Heart right ventricle (tissue), 16 donors: ENCODE measurements at regions not wholly inside any gene's neighbourhood (a gene's known extent, or its start where the extent isn't known, plus 50 kb on each side); places are given as distances from the start of the nearest gene placed in this dataset.
"Not testable (repeated sequence)": the region's sequence is repeated elsewhere in the genome, so short reads cannot be mapped to it uniquely, and the experiment has no call there.

Experiments
- ATAC-seq, 8 donors: fragments of 200-7000 bp; cut with Tn5 transposase; one replicate each; pipeline ENCODE4 v1.9.1; 2020; ENCODE audit warnings: mild to moderate bottlenecking in 8 of 8, moderate library complexity in 8 of 8, moderate number of reproducible peaks in 1 of 8
- DNase-seq, 2 donors: peaks; one replicate each; pipeline ENCODE4 v3.0.0-alpha.2; 2020
- H3K27ac ChIP-seq, 10 donors: fragments of 200-600 bp; sonication (generic) in 2 of 10; one replicate each; pipeline versions ENCODE4 v1.5.0 to v1.8.0; 2020 to 2022; ENCODE audit warnings: mild to moderate bottlenecking in 3 of 10
- H3K27me3 ChIP-seq, 7 donors: fragments of 200-600 bp; one replicate each; pipeline ENCODE4 v1.8.0; 2021 to 2022; ENCODE audit warnings: mild to moderate bottlenecking in 2 of 7
- H3K36me3 ChIP-seq, 9 donors: fragments of 200-600 bp; sonication (generic) in 1 of 9; one replicate each; pipeline versions ENCODE4 v1.5.0 to v1.8.0; 2020 to 2022; ENCODE audit warnings: mild to moderate bottlenecking in 2 of 9
- H3K4me1 ChIP-seq, 9 donors: fragments of 200-600 bp; sonication (generic) in 1 of 9; one replicate each; pipeline versions ENCODE4 v1.5.0 to v1.8.0; 2020 to 2022; ENCODE audit warnings: mild to moderate bottlenecking in 4 of 9
- H3K4me3 ChIP-seq, 10 donors: fragments of 200-600 bp; sonication (generic) in 2 of 10; one replicate each; pipeline versions ENCODE4 v1.5.0 to v1.8.0; 2020 to 2022; ENCODE audit warnings: mild to moderate bottlenecking in 7 of 10, moderate library complexity in 2 of 10
- H3K9me3 ChIP-seq, 11 donors: fragments of 200-600 bp in 10 of 11; sonication (generic) in 2 of 11; one replicate each; pipeline versions ENCODE4 v1.5.0 to v1.8.0; 2013 to 2022; ENCODE audit warnings: mild to moderate bottlenecking in 2 of 11, control low read depth in 1 of 11, moderate library complexity in 1 of 11
- CTCF ChIP-seq, 9 donors: fragments of 200-600 bp; sonication (generic) in 2 of 9; IDR thresholded peaks; one replicate each; pipeline versions ENCODE4 v1.5.0 to v1.8.0; 2021 to 2022; ENCODE audit warnings: antibody characterized with exemption in 9 of 9, mild to moderate bottlenecking in 5 of 9, moderate library complexity in 1 of 9
- WGBS, 2 donors: extraction: QIAGEN DNeasy Blood & Tissue Kit; methylation state at CpG; one replicate each; pipeline ENCODE4 v1.1.7; 2013; ENCODE audit warnings: inconsistent platforms in 1 of 2; 5-methylcytosine and 5-hydroxymethylcytosine counted together
- intact Hi-C, 10 donors: fragments of 100-400 bp; cut with DNase I; formaldehyde crosslinking; loops; one replicate each; pipeline versions ENCODE4 v1.11.1 to v1.14.2; 2022
- donor health status: Arrhythmogenic right ventricular cardiomyopathy.
- donor health status: ischemic (EF 13 %, LVEDD 7.1; RV severe dilation, severe dysfunction).
- donor health status: healthy with polysubstance abuse.
- donor health status: DM: no; HTN: yes; CAD: no.
- donor health status: DM: no; HTN: no; CAD: no.
- donor health status: ischemic (EF 25% LVEDD 6.9; RV normal size, moderate dysfunction).
- donor health status: ischemic (EF 25% LVEDD 5.7; RV mildly dilated, moderate dysfunction).
- donor health status: healthy.
- donor health status: DM: yes; HTN: yes; CAD: no.
- donor health status: Ischemic cardiomyopathy.
- donor health status: ischemic (EF 35%, LVEDD 5.7; RV mildly dilated, moderate dysfunction).
- donor health status: nonischemic (EF 11% LVEDD 7.7; RV severe dilation, severe dysfunction).
- donor health status: DM: yes; HTN: yes; CAD: no.
- donor health status: PGD.
- donor health status: ischemic (EF 29% LVEDD 5.4; RV normal size, mild dysfunction).
- donor health status: nonischemic (EF 23%, LVEDD 6.1; RV moderate dilation, normal function).

GRCh38 chr18:4758980-4759379 is 303.9 kb upstream of the DLGAP1 start:
- ATAC-seq (no peak), DNase-seq (no peak)
- Histone ChIP-seq H3K27me3 (no peaks in the 10 kb centered on the region), H3K27ac (no peak overlapping the region), H3K9me3 (peaks cover 0 to 4% (median 0%) of the 10 kb centered on the region in 11 donors), H3K36me3 (no peaks in the 10 kb centered on the region), H3K4me3 (no peak overlapping the region), H3K4me1 (no peaks in the 10 kb centered on the region)
- WGBS, 2 donors = 63 to 68% methylated on average over 4 of the region's 4 CpGs
- intact Hi-C loops = no loop called here
- TF ChIP-seq CTCF (IDR thresholded peaks at IDR 0.05) = no peak

GRCh38 chr18:4755848-4756247 is 300.7 kb upstream of the DLGAP1 start:
- H3K27me3 ChIP-seq = no peaks in the 10 kb centered on the region
- peaks cover 0 to 13% (median 0%) of the 10 kb centered on the region in 11 donors for H3K9me3 ChIP-seq
- no peak overlapping the region for H3K27ac ChIP-seq
- intact Hi-C loops = no loop called here
- ATAC-seq (no peak), DNase-seq (no peak)
- TF ChIP-seq CTCF (IDR thresholded peaks at IDR 0.05) = no peak
- H3K4me3 ChIP-seq = no peak overlapping the region
- no peaks in the 10 kb centered on the region for H3K36me3 ChIP-seq
- 69 to 75% methylated on average over 4 of the region's 4 CpGs for WGBS, 2 donors
- H3K4me1 ChIP-seq = no peaks in the 10 kb centered on the region

GRCh38 chr18:4753151-4753550 is 298.0 kb upstream of the DLGAP1 start:
- peaks cover 0 to 13% (median 0%) of the 10 kb centered on the region in 11 donors for H3K9me3 ChIP-seq
- H3K27ac ChIP-seq, H3K27me3 ChIP-seq, H3K4me3 ChIP-seq, intact Hi-C loops, DNase-seq, ATAC-seq, H3K36me3 ChIP-seq, H3K4me1 ChIP-seq: not testable (repeated sequence)
- 65 to 76% methylated on average over 6 of the region's 6 CpGs for WGBS, 2 donors

GRCh38 chr18:4751523-4751922 is 296.4 kb upstream of the DLGAP1 start:
- DNase-seq (no peak), ATAC-seq (no peak)
- Histone ChIP-seq H3K36me3 (no peaks in the 10 kb centered on the region), H3K4me3 (no peak overlapping the region), H3K9me3 (peaks cover 0 to 13% (median 0%) of the 10 kb centered on the region in 11 donors), H3K4me1 (no peaks in the 10 kb centered on the region), H3K27me3 (no peaks in the 10 kb centered on the region), H3K27ac (no peak overlapping the region)
- WGBS, 2 donors = 85 to 86% methylated on average over 3 of the region's 3 CpGs
- intact Hi-C loops = no loop called here
- no peak for TF ChIP-seq CTCF (IDR thresholded peaks at IDR 0.05)

- intact Hi-C loops = no loop called here
- peaks cover 0 to 19% (median 4%) of the 10 kb centered on the region in 11 donors for H3K9me3 ChIP-seq
- no peak for ATAC-seq
- no peak overlapping the region for H3K27ac ChIP-seq
- H3K27me3 ChIP-seq = no peaks in the 10 kb centered on the region
- no peaks in the 10 kb centered on the region for H3K4me1 ChIP-seq
- no peak for TF ChIP-seq CTCF (IDR thresholded peaks at IDR 0.05)
- H3K36me3 ChIP-seq = no peaks in the 10 kb centered on the region
- WGBS, 2 donors = 50 to 57% methylated on average over 8 of the region's 8 CpGs
- no peak overlapping the region for H3K4me3 ChIP-seq
- DNase-seq = no peak
These were observed 295.6 kb upstream of the DLGAP1 start for GRCh38 chr18:4750393-4751346.
